ENCODE measurements at regions not wholly inside any gene's neighbourhood (a gene's known extent, or its start where the extent isn't known, plus 50 kb on each side); places are given as distances from the start of the nearest gene placed in this dataset.
A peak's percentile ranks its signal among the peaks of the same experiment; 100 is the strongest.

DNA sequence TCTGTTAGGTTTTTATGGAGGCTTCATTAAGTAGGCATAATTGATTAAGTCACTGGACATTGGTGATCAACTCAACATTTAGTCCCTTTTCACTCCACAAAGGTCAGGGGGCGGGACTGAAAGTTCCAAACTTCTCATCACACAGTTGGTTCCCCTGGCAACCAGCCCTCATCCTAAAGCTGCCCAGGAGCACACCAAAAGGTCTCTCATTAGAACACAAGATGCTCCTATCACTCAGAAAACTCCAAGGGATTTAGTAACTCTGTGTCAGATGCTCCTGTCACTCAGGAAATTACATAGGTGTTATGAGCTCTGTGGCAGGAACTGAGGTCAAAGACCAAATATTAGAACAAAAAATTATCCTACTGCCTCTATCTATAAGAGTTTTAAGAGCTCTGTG, 321.5 kb downstream of the OTOL1 start:
- DNase-seq: no peak

DNA sequence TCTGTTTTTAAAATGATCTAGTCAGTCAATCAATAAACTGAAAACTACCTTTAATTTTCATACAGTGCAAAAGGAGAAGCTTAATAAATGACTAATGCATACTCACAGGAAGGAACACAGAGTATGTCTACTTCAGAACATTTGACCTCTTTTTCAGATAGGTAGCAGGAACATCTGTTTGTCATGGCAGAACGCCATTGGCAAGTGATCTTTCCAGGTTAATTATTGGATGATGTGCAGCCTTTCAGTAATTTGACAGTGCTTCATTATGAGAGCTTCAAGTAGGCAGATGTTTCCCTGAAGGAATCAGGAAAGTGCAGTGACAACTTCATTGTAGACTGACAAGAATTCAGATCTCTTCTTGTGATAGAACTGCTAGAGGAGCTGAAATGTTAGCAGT, 325.0 kb downstream of the OTOL1 start:
- DNase-seq: no peak

DNA sequence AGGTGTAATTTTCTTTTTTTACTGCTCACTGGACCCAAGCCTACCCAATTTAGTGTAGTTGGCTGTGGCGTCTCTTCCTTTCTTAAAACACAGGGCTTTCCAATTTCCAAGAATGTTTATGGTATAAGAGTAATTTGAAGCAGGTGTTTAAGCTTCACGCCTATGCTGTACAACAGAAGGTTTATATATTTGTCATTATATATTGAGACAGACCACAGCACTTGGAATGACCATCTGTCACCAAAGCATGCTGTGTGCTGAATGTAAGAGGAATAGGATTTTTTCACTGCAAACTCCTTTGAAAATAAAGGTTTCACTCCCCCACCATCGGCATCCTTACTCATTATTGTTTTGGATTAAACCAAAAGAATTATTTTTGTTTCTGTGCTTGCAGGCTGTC, 325.7 kb downstream of the OTOL1 start:
- DNase-seq: no peak

DNA sequence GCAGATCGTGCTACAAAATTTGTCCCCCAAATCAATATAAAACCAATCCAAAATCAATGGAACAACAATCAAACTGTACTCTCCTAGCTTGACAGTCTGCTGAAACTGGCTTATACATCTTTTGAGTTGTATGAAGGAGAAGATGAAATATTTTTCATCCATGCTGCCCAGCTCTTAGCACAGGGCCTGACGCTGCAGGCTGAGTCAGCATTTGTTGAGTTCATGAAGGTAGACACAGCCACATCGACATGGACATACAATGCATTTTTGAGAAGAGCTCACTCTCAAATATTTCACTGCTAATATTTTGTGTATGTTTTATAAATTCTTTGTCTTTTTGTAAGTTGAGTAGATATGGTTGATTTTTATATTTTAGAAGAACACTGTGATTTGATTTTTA, 327.3 kb downstream of the OTOL1 start:
- DNase-seq: no peak

DNA sequence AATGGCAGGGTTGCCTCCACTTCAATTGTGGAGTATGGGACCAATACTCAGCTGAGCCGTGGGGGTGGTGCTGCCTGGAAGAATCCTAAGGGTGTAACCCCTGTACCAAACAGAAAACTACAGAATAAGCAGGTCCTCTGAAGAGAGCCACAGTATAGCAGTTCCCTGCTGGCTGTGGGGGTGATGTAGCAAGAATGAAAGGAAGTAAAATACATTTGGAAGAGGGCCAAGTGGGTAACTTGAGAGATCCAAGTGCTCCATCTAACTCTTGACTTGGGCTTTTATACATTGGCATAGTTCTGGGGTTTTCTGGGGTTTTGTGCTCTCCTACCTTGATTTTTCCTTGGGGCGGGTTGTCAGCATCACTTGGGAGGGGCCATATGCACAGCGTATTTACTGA, 341.4 kb downstream of the OTOL1 start:
- DNase-seq: no peak

DNA sequence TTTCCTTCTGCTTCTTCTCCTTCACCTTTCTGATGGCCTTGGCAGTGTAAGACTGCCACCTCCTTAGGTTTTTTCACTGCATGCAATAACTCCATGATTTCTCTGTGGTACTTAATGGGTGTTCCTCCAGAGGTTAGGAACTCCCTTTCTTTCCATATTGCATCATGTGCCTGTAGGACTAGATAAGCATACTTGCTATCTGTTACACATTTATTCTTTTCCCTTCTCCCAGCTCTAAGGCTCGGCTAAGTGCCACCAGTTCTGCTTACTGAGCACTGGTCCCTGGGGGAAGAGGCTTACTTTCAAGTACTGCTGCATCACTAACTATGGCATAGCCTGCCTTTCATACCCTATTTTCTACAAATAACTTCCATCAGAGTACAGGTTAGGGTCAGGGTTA, 351.8 kb downstream of the OTOL1 start:
- no peak for DNase-seq

DNA sequence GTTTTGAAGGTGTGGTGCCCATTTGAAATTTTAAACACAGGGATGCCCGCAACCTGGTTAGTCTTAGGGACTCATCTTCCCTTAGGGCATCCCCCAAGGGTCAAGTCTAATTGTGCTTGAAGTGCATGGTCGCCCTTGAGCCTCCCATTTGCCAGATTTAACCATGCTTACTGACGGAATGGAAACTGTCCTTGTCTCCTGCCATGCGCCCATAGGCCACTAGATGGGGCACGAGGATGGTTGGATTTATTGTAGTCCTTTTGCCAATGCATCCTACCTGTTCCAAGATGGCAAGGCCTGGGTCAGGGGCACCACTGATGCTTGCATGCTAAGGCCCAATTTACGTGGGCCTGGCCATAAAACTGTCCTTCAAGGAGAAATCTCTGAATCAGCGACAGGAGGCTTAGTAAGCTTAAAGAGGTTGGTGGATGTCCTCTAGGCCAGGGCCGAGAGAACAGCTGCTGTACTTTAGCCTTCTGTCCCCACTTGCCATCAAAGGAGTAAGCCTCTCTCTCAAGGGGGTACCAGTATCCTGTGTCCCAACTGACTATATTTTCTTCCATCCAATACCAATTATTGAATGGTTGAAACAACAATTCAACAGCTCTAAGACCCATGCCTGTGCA, 355.4 kb downstream of the OTOL1 start:
- DNase-seq: peak; percentile 49

DNA sequence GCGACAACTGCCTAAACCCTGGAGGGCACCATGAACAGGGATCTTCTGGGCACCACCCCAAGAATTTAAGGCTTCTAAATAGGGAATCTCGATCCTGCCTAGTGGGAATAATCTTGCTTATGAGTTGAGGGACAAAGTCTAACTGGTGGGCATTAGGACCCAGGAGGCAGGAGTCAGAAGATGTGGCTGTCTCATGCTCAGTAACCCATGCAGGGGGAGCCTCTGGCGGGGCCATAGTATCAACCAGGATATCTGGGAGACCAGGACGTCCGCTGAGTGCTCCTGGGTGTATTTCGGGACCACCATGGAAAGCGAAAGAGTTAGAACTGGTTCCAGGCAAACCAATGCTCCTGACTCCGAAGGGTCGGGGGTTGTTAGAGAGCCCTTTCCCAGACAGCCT, 356.1 kb downstream of the OTOL1 start:
- DNase-seq: no peak

DNA sequence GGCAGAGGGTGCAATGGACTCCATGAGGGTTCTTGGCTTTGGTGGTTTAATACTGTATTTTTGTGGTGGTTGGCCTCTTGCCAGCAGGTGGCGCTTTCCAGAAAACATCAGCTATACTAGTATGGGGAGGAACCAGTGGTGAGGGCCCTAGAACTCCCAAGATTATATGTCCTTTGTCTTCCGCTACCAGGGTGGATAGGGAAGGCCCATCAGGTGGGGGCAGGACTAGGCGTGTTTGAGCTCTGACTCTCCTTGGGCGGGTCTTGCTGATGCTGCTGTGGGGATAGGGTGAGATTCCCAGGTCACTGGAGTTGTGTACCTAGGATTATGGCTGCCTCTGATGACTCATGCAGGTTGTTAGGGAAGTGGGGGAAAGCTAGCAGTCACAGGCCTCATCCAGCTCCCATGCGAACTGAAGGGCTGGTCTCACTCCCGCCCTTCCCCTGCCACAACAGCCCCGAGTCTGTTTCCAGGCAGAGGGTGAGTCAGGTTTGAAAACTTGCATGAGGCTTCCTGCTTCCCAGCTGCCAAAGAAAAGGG, 357.7 kb downstream of the OTOL1 start:
- peak; percentile 78 for DNase-seq

DNA sequence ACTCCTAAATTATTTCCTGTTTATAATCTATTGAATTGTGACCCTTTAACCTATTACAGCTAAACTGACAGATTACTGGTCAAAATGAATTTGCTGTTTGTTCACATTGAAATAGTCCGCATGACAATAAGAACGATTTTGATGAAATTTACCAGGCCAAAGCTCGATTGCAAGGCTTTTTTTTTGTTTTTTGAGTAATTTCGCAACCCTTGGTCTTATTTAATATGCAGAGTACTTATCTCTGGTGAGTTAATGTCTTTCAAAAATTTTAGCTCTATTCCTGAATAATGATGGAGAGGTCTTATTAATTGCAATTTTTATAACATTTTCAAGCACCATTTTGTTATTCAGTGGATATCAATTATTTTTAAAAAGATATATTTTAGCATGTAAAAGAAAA, 362.4 kb downstream of the OTOL1 start:
- no peak for DNase-seq

DNA sequence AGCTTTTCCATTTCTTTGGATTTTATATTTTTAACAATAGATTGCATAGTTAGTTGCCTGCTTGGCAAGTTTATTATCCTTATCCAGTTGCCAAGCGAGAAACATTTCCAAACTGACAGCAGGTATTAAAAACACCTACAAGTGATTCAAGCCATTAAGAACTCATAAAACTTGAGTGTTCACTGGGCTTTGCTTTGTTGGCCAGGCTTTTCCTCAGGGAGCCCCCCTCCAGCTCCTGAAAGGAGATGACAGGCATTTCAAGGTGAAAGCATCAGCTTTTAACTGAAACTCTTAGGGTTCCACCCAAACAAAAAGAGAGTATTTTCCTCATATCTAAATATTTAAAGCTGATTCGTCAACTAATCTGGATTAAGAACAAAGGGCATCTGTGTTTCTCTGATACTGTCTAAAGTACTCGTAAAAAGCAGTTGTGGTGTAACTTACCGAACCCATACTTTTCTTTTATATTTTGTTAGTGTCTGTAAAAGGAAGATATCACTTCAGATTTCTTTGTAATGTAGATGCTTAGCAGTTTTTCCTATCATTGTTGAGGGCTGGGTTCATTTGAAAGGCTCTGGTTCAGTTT, 363.4 kb downstream of the OTOL1 start:
- DNase-seq: no peak

DNA sequence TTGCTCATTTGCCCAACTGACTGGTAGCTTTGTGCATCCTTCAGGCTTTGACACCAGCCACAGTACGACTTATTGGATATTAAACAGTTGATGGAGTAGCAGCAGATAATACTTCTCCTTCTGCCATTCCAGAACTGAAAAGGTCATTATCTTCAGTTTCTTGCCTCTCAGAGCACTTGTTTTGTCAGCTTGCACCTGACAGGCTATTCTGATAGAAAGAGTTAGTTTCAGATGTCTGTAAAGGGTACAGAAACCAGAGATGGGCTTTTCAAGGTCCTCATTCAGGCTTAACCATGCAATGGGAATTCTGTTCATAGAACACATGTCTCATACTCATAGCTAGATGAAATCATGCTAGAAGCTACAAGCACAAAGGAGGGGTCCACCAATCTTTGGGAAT, 367.2 kb downstream of the OTOL1 start:
- DNase-seq: no peak

DNA sequence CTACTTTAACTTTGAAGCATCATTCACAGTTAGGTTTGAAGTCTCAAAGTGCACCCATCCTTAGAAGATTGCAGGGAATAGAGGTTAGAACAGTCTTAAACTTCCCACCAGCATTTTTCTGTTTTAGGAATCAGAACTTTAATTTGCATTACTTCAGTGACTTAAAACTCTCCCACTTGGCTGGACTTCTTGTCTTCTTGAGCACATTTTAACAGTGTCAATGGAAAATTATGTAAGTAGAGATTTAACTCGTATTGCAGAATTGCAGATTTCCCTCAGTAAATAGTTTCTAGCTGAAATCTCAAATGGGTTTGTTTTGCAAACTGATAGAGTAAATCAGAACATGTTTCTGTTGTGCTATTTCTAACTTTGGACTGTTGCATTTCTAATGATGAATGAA, 369.6 kb downstream of the OTOL1 start:
- DNase-seq: no peak

DNA sequence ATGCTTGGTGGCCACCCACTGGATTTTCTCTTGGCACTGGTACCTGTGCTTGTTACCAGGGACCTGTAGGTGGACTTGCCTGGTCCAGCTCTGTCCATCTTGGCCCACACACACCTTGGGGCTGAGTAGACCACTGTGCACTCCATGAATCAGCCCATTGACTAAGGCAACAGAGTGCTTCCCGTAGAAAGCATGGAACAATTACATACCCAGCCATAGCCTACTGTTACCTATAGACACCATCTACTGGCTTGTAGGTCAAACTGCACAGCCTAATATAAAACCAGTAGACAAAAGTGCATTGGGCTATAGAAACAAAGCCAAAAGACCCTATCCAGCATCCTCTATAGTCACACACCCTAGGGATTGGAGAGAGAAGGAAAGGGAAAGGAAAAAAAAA, 378.9 kb downstream of the OTOL1 start:
- no peak for DNase-seq

DNA sequence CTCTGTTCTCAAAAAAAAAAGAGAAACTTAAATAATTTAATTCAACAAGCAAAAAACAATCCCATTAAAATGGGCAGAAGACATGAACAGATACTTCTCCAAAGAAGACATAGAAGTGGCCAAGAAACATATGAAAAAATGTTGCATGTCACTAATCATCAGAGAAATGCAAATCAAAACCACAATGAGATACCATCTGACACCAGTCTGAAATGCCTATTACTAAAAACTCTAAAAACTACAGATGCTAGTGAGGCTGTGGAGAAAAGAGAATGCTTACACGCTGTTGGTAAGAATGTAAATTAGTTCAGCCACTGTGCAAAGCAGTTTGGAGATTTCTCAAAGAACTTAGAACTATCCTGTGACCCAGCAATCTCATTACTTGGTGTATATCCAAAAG, 382.9 kb downstream of the OTOL1 start:
- DNase-seq: peak; percentile 59

DNA sequence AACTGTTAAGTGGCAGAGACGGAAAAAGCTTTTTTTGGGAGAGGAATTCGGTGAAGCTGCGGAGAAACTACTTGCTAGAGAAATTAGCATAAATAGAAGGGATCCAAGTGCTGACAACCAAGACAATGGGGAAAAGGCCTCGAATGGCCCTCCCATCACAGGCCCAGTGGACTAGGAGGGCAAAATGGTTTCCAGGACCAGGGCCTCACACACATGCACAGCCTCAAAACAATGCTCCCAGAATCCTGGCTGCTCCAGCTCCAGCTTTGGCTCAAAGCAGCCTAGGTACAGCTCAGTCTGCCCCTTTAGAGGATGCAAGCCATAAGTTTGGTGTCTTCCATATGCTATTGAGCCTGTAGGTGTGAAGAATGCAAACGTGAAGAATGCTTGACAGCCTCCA, 388.2 kb downstream of the OTOL1 start:
- no peak for DNase-seq

DNA sequence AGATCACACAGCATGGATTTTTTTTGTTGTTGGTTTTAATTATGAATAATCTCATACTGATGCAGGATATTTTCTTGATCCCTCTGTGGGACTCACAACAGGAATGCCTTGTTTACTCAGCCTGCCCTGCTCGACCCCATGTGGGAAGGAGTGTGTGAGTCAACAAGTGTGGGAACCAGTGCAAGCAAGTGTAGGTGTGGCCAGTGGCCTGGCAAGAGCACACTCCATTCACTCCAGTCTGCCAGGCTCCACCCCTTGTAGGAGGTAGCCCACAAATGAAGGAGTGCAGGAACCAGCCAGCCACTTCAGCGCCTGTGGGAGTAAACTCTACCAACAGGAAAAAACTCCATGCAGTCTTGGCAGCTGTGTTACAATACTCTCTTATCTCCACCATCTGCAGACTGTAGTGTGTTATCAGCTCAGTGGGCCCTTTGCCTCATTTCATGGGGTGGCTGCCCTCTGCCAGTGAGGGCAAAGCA, 393.6 kb downstream of the OTOL1 start:
- DNase-seq: peak; percentile 98

DNA sequence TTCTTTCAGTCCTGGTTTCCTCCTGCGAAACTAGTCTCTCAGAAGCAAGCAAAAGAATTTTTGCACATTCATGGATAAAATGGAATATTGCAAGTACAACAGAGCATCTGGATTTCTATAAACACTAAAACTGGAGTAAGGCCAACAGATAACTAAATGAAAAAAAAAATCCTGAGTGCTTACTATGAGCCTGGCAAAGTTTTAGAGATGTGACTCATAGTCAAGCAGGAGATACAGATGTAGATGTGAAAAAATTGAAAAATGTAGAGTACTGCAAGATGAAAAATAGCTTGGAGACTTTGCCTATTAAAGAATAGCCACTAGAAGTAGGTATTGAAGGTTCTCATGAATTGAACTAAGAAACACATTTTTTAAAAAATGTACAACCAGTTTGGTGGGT, 397.4 kb downstream of the OTOL1 start:
- peak; percentile 67 for DNase-seq

DNA sequence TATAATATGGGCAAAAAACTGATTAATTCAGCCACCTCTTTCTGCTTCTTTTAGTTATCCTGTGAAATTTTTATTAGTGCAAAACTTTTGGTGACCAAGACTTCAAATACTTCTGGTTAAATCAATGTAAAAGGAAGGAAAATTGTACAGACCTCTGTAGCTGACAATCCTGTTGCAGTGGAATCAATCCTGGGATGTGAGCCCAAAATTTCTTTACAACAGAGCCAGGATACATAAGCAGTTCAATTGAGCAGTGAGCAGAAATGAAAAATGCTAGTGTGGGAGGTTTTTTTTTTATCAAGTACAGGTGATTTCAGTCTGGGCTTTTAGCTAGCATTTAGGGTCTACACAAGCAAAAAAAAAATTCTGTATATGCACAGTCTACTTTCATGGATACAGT, 398.0 kb downstream of the OTOL1 start:
- DNase-seq: no peak

DNA sequence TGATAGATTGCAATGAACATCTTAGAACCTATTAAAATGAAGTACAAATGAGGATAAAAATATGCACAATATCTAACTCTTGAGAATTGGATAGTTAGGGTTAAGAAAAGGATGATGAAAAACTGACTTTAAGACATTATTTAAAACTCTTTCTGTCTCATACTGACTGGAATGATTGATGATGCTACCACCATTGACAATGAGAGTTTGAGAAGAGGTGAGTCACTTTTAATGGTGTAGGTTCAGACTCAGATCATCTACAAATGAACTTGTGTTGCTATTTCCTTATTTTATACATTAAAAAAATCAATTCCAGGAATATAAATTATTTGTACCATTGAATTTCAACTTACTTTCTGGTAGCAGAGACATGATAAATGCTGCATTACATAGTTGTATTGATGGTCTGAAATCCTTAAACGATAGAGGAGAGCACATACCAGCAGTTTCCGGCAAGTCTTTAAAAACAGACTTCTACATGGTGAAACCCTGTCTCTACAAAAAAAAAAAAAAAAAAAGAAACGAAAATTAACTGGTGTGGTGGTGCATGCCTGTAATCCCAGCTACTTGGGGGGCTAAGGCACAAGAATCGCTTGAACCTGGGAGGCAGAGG, 409.0 kb downstream of the OTOL1 start:
- no peak for DNase-seq

DNA sequence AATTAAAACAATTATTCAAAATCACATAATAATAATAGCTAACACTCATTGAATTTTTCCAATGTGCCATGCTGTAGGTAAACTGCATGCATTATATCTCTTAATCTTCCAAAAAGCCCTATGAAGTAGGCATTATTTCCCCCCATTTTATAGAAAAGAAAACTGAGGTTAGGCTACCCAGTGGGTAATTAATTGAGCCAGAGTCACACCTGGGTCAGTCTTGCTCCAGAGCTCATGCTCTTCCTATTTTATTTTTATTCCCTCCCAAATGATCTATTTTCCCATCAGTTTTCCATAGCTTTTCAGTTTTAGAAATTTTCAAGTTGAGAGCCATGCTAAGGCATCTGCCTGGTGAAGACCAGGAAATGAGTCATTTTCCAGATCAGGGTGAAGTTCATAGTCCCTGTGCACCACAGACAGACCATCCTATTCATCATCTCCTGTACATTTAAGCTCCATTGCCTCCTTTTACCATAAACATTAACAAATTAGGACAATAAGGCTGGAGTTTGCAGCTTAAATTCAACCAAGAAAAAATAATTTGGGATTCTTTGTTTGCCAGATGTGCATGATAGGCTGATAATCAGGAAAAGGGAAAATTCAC, 417.3 kb downstream of the OTOL1 start:
- DNase-seq: peak; percentile 68

DNA sequence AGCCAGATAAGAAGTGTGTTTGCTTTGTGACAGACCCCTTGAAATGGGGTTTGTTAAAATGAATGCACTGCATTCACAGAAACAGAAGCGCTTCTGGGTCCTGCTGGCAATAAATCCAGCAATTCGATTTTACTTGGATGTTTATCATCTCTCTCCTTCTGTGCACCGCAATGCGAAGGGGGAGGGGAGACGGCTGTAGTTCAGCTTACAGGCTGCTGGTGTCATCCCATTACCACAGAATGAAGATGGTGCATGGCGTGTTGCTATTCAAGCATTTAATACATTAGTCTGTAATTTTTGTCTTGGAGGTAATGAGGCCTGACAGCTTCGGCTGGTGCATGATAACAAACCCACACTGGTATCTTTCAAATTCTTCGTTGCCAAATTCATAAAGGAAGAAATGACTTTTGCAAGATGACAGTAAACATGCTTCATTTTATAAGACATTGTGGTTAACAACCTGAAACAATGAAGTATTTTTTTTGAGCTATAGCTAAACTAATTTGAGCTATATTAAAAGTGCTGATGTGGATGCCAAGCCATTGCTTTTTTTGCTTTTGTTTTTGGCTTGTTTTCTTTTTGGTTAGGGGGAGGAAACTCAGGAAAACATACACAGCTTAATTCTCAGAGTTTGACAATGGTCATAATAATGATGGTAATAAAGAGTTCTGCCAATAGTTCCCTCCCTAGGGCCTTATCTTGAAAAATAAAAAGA, 418.3 kb downstream of the OTOL1 start:
- DNase-seq: peak; percentile 77

DNA sequence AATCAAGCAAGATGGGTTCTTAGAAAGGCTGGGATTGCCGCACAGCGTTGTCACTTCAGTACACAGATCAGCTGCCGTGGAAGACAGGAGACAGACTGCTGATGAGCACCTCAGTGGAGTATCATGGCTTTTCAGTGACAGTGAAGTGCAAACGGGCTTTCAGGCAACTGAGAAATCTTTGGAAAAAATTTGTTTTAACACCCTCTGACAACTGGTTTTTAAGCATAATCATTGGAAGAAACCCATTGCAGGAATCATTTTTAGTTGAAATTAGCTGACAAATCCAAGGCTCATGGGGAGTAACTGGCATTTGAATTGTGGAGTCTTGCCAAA, 418.8 kb downstream of the OTOL1 start:
- DNase-seq: peak; percentile 7

Measured in fibroblast of skin of scalp (primary cell).